ENCODE measurements at regions not wholly inside any gene's neighbourhood (a gene's known extent, or its start where the extent isn't known, plus 50 kb on each side); places are given as distances from the start of the nearest gene placed in this dataset.

- ATAC-seq (ENCODE audit: insufficient read depth, low read depth) (no peak), DNase-seq (no peak)
- no peaks in the 10 kb centered on the region for H3K36me3 ChIP-seq (ENCODE audit: insufficient read depth, low read length)
- no peak overlapping the region for H3K4me3 ChIP-seq (ENCODE audit: low read depth in 1 of 2, low read length in 2 of 2)
- no peak overlapping the region for H3K9ac ChIP-seq (ENCODE audit: low read depth, low read length)
- no peaks in the 10 kb centered on the region for H3K9me3 ChIP-seq (ENCODE audit: insufficient read depth, low read length, severe bottlenecking)
- H3K4me1 ChIP-seq (ENCODE audit: insufficient read depth, low read length) = peaks cover 8% of the 10 kb centered on the region
- H3K4me2 ChIP-seq (ENCODE audit: insufficient read depth, low read length) = no peak overlapping the region
- H3K27me3 ChIP-seq (ENCODE audit: insufficient read depth, low read length, poor library complexity) = no peaks in the 10 kb centered on the region
- no peak for TF ChIP-seq EZH2 (IDR thresholded peaks at IDR 0.05; ENCODE audit: borderline replicate concordance, low read depth, low read length, severe bottlenecking)
- TF ChIP-seq, protein P1, sequence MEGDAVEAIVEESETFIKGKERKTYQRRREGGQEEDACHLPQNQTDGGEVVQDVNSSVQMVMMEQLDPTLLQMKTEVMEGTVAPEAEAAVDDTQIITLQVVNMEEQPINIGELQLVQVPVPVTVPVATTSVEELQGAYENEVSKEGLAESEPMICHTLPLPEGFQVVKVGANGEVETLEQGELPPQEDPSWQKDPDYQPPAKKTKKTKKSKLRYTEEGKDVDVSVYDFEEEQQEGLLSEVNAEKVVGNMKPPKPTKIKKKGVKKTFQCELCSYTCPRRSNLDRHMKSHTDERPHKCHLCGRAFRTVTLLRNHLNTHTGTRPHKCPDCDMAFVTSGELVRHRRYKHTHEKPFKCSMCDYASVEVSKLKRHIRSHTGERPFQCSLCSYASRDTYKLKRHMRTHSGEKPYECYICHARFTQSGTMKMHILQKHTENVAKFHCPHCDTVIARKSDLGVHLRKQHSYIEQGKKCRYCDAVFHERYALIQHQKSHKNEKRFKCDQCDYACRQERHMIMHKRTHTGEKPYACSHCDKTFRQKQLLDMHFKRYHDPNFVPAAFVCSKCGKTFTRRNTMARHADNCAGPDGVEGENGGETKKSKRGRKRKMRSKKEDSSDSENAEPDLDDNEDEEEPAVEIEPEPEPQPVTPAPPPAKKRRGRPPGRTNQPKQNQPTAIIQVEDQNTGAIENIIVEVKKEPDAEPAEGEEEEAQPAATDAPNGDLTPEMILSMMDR (IDR thresholded peaks at IDR 0.05; ENCODE audit: borderline replicate concordance, extremely low read depth, low read length, poor library complexity, severe bottlenecking) = no peak
- no peak overlapping the region for H3K27ac ChIP-seq (ENCODE audit: low read length)
- H4K20me1 ChIP-seq (ENCODE audit: insufficient read depth, low read length) = no peaks in the 10 kb centered on the region
- H3K79me2 ChIP-seq (ENCODE audit: insufficient read depth, low read length) = no peaks in the 10 kb centered on the region
- H2AFZ ChIP-seq (ENCODE audit: low read depth, low read length) = no peak overlapping the region
Measured at GRCh38 chr15:93640411-93640962, 551.5 kb upstream of the RGMA start.

GRCh38 chr15:93631958-93632618 lies 543.1 kb upstream of the RGMA start:
- ATAC-seq (ENCODE audit: insufficient read depth, low read depth) = no peak
- Histone ChIP-seq H3K4me2 (ENCODE audit: insufficient read depth, low read length) (no peak overlapping the region), H3K27me3 (ENCODE audit: insufficient read depth, low read length, poor library complexity) (no peaks in the 10 kb centered on the region)

GRCh38 chr15:93619597-93619996 lies 530.6 kb upstream of the RGMA start:
- no peaks in the 10 kb centered on the region for H3K79me2 ChIP-seq (ENCODE audit: insufficient read depth, low read length)
- H3K9ac ChIP-seq (ENCODE audit: low read depth, low read length) = no peak overlapping the region
- H3K27ac ChIP-seq (ENCODE audit: low read length) = no peak overlapping the region
- H3K4me2 ChIP-seq (ENCODE audit: insufficient read depth, low read length) = no peak overlapping the region
- no peaks in the 10 kb centered on the region for H3K9me3 ChIP-seq (ENCODE audit: insufficient read depth, low read length, severe bottlenecking)
- no peaks in the 10 kb centered on the region for H4K20me1 ChIP-seq (ENCODE audit: insufficient read depth, low read length)
- peak; percentile 33; the same call in 1 of the 3 replicates for ATAC-seq (ENCODE audit: insufficient read depth, low read depth)
- H3K4me1 ChIP-seq (ENCODE audit: insufficient read depth, low read length) = peaks cover 5% of the 10 kb centered on the region
- no peak overlapping the region for H2AFZ ChIP-seq (ENCODE audit: low read depth, low read length)
- H3K27me3 ChIP-seq (ENCODE audit: insufficient read depth, low read length, poor library complexity) = no peaks in the 10 kb centered on the region
- no peak overlapping the region for H3K4me3 ChIP-seq (ENCODE audit: low read depth in 1 of 2, low read length in 2 of 2)
- TF ChIP-seq EZH2 (IDR thresholded peaks at IDR 0.05; ENCODE audit: borderline replicate concordance, low read depth, low read length, severe bottlenecking) = no peak
- TF ChIP-seq, protein P1 (IDR thresholded peaks at IDR 0.05; ENCODE audit: borderline replicate concordance, extremely low read depth, low read length, poor library complexity, severe bottlenecking) = no peak
- DNase-seq = no peak
- H3K36me3 ChIP-seq (ENCODE audit: insufficient read depth, low read length) = no peaks in the 10 kb centered on the region

More at GRCh38 chr15:93631958-93632618, 543.1 kb upstream of the RGMA start:
- Histone ChIP-seq H3K27ac (ENCODE audit: low read length) (no peak overlapping the region), H2AFZ (ENCODE audit: low read depth, low read length) (no peak overlapping the region), H3K9me3 (ENCODE audit: insufficient read depth, low read length, severe bottlenecking) (no peaks in the 10 kb centered on the region), H4K20me1 (ENCODE audit: insufficient read depth, low read length) (no peaks in the 10 kb centered on the region), H3K36me3 (ENCODE audit: insufficient read depth, low read length) (no peaks in the 10 kb centered on the region), H3K4me1 (ENCODE audit: insufficient read depth, low read length) (no peaks in the 10 kb centered on the region), H3K4me3 (ENCODE audit: low read depth in 1 of 2, low read length in 2 of 2) (no peak overlapping the region), H3K79me2 (ENCODE audit: insufficient read depth, low read length) (no peaks in the 10 kb centered on the region), H3K9ac (ENCODE audit: low read depth, low read length) (no peak overlapping the region)
- TF ChIP-seq EZH2 (IDR thresholded peaks at IDR 0.05; ENCODE audit: borderline replicate concordance, low read depth, low read length, severe bottlenecking) = no peak
- TF ChIP-seq, protein P1 (IDR thresholded peaks at IDR 0.05; ENCODE audit: borderline replicate concordance, extremely low read depth, low read length, poor library complexity, severe bottlenecking) = no peak
- no peak for DNase-seq
